HepG2 (cell line): ENCODE measurements at regions not wholly inside any gene's neighbourhood (a gene's known extent, or its start where the extent isn't known, plus 50 kb on each side); places are given as distances from the start of the nearest gene placed in this dataset.

Experiments
- CBFB ChIP-seq: sonication (generic); formaldehyde crosslinking; IDR thresholded peaks from 2 replicates; pipeline ENCODE4 v1.4.0; 2020; ENCODE audit warnings: missing genetic modification reagents
- CEBPG ChIP-seq: IDR thresholded peaks from 2 replicates; pipeline ENCODE4 v1.6.1; 2016
- CENPBD1 ChIP-seq: sonication (generic); formaldehyde crosslinking; IDR thresholded peaks from 2 replicates; pipeline ENCODE4 v1.8.0; 2022; ENCODE audit warnings: missing genetic modification reagents, low read depth, mild to moderate bottlenecking, borderline replicate concordance
- FOSL2 ChIP-seq: sonication (generic); formaldehyde crosslinking; IDR thresholded peaks from 2 replicates; pipeline ENCODE4 v1.4.0; 2020; ENCODE audit warnings: missing genetic modification reagents
- KLF15 ChIP-seq: sonication (generic); formaldehyde crosslinking; IDR thresholded peaks from 2 replicates; pipeline ENCODE4 v1.8.1; 2023; ENCODE audit warnings: borderline replicate concordance, mild to moderate bottlenecking, inconsistent platforms, missing genetic modification reagents, mixed read lengths
- ZBTB46 ChIP-seq: sonication (generic); formaldehyde crosslinking; IDR thresholded peaks from 2 replicates; pipeline ENCODE4 v1.4.0; 2020; ENCODE audit warnings: mild to moderate bottlenecking, missing genetic modification reagents, borderline replicate concordance
- ZFP36L2 ChIP-seq: sonication (generic); formaldehyde crosslinking; IDR thresholded peaks from 2 replicates; pipeline ENCODE4 v1.4.0; 2020; ENCODE audit warnings: missing genetic modification reagents
- ZNF431 ChIP-seq: sonication (generic); formaldehyde crosslinking; IDR thresholded peaks from 2 replicates; pipeline ENCODE4 v1.9.0; 2022; ENCODE audit warnings: missing genetic modification reagents, low read depth, mild to moderate bottlenecking, borderline replicate concordance
- ZNF652 ChIP-seq: IDR thresholded peaks from 2 replicates; pipeline ENCODE4 v1.6.1; 2016; ENCODE audit warnings: low read depth, borderline replicate concordance
- TF ChIP-seq, protein P1 (sequence below): sonication (generic); formaldehyde crosslinking; IDR thresholded peaks from 2 replicates; pipeline ENCODE4 v1.4.0; 2020; ENCODE audit warnings: missing genetic modification reagents
- TF ChIP-seq, protein P2 (sequence below): sonication (generic); formaldehyde crosslinking; IDR thresholded peaks from 2 replicates; pipeline ENCODE4 v1.8.1; 2023; ENCODE audit warnings: missing genetic modification reagents, inconsistent platforms, borderline replicate concordance
- TF ChIP-seq, protein P3 (sequence below): sonication (generic); formaldehyde crosslinking; IDR thresholded peaks from 2 replicates; pipeline ENCODE4 v1.4.0; 2020; ENCODE audit warnings: mild to moderate bottlenecking, missing genetic modification reagents
- TF ChIP-seq, protein P4 (sequence below): sonication (generic); formaldehyde crosslinking; IDR thresholded peaks from 2 replicates; pipeline ENCODE4 v1.4.0; 2020; ENCODE audit warnings: mild to moderate bottlenecking, missing genetic modification reagents

DNA sequence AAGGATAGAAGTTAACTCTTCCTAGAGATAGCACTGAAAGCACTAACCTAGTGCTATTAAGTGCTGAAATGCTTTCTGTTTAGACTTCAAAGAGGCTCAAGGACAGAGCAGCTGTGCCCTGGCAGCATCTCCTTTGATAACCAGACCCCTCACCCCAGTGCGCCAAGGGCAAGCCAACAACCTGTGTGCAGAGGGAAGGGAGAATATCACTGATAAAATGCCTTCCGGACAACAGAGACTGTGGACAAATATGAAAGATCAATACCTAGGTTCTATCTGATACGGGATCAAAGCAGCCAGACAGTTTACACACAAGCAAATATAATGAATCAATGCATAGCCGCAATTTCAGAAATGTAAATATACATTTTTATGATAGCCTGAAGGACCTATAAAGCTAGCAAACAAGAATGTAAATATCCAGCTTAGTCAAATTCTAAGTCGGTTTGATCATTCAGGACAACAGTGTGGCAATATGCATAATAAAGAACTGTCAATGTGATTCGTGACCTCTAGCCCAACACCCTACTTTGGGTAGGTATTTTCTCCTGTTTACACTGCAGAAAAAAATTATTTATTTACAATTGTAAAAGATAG lies 91.8 kb upstream of the RFX8 start (continued):
- TF ChIP-seq, protein P1, sequence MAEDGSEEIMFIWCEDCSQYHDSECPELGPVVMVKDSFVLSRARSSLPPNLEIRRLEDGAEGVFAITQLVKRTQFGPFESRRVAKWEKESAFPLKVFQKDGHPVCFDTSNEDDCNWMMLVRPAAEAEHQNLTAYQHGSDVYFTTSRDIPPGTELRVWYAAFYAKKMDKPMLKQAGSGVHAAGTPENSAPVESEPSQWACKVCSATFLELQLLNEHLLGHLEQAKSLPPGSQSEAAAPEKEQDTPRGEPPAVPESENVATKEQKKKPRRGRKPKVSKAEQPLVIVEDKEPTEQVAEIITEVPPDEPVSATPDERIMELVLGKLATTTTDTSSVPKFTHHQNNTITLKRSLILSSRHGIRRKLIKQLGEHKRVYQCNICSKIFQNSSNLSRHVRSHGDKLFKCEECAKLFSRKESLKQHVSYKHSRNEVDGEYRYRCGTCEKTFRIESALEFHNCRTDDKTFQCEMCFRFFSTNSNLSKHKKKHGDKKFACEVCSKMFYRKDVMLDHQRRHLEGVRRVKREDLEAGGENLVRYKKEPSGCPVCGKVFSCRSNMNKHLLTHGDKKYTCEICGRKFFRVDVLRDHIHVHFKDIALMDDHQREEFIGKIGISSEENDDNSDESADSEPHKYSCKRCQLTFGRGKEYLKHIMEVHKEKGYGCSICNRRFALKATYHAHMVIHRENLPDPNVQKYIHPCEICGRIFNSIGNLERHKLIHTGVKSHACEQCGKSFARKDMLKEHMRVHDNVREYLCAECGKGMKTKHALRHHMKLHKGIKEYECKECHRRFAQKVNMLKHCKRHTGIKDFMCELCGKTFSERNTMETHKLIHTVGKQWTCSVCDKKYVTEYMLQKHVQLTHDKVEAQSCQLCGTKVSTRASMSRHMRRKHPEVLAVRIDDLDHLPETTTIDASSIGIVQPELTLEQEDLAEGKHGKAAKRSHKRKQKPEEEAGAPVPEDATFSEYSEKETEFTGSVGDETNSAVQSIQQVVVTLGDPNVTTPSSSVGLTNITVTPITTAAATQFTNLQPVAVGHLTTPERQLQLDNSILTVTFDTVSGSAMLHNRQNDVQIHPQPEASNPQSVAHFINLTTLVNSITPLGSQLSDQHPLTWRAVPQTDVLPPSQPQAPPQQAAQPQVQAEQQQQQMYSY (CRISPR knock-in tag), result no peak
- no peak for TF ChIP-seq ZBTB46 (CRISPR knock-in tag)
- TF ChIP-seq CEBPG (CRISPR knock-in tag), result peak; percentile 92
- no peak; the same call in 1 of the 2 replicates for TF ChIP-seq ZNF431
- TF ChIP-seq ZNF652, result peak; percentile 89
- TF ChIP-seq, protein P2, sequence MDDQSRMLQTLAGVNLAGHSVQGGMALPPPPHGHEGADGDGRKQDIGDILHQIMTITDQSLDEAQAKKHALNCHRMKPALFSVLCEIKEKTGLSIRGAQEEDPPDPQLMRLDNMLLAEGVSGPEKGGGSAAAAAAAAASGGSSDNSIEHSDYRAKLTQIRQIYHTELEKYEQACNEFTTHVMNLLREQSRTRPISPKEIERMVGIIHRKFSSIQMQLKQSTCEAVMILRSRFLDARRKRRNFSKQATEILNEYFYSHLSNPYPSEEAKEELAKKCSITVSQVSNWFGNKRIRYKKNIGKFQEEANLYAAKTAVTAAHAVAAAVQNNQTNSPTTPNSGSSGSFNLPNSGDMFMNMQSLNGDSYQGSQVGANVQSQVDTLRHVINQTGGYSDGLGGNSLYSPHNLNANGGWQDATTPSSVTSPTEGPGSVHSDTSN (CRISPR knock-in tag), result no peak
- peak; percentile 99 for TF ChIP-seq CBFB (CRISPR knock-in tag)
- TF ChIP-seq CENPBD1, result no peak
- TF ChIP-seq, protein P3, sequence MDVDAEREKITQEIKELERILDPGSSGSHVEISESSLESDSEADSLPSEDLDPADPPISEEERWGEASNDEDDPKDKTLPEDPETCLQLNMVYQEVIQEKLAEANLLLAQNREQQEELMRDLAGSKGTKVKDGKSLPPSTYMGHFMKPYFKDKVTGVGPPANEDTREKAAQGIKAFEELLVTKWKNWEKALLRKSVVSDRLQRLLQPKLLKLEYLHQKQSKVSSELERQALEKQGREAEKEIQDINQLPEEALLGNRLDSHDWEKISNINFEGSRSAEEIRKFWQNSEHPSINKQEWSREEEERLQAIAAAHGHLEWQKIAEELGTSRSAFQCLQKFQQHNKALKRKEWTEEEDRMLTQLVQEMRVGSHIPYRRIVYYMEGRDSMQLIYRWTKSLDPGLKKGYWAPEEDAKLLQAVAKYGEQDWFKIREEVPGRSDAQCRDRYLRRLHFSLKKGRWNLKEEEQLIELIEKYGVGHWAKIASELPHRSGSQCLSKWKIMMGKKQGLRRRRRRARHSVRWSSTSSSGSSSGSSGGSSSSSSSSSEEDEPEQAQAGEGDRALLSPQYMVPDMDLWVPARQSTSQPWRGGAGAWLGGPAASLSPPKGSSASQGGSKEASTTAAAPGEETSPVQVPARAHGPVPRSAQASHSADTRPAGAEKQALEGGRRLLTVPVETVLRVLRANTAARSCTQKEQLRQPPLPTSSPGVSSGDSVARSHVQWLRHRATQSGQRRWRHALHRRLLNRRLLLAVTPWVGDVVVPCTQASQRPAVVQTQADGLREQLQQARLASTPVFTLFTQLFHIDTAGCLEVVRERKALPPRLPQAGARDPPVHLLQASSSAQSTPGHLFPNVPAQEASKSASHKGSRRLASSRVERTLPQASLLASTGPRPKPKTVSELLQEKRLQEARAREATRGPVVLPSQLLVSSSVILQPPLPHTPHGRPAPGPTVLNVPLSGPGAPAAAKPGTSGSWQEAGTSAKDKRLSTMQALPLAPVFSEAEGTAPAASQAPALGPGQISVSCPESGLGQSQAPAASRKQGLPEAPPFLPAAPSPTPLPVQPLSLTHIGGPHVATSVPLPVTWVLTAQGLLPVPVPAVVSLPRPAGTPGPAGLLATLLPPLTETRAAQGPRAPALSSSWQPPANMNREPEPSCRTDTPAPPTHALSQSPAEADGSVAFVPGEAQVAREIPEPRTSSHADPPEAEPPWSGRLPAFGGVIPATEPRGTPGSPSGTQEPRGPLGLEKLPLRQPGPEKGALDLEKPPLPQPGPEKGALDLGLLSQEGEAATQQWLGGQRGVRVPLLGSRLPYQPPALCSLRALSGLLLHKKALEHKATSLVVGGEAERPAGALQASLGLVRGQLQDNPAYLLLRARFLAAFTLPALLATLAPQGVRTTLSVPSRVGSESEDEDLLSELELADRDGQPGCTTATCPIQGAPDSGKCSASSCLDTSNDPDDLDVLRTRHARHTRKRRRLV (CRISPR knock-in tag), result peak; percentile 89
- TF ChIP-seq ZFP36L2, result no peak
- TF ChIP-seq, protein P4, sequence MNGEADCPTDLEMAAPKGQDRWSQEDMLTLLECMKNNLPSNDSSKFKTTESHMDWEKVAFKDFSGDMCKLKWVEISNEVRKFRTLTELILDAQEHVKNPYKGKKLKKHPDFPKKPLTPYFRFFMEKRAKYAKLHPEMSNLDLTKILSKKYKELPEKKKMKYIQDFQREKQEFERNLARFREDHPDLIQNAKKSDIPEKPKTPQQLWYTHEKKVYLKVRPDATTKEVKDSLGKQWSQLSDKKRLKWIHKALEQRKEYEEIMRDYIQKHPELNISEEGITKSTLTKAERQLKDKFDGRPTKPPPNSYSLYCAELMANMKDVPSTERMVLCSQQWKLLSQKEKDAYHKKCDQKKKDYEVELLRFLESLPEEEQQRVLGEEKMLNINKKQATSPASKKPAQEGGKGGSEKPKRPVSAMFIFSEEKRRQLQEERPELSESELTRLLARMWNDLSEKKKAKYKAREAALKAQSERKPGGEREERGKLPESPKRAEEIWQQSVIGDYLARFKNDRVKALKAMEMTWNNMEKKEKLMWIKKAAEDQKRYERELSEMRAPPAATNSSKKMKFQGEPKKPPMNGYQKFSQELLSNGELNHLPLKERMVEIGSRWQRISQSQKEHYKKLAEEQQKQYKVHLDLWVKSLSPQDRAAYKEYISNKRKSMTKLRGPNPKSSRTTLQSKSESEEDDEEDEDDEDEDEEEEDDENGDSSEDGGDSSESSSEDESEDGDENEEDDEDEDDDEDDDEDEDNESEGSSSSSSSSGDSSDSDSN (CRISPR knock-in tag), result peak; percentile 59
- TF ChIP-seq KLF15 (CRISPR knock-in tag), result no peak; the same call in 1 of the 2 replicates
- peak; percentile 92 for TF ChIP-seq FOSL2
